A673 (cell line): ENCODE measurements at regions not wholly inside any gene's neighbourhood (a gene's known extent, or its start where the extent isn't known, plus 50 kb on each side); places are given as distances from the start of the nearest gene placed in this dataset.

Experiments
- BruUV-seq: library from RNA; stranded (reverse); fragments of 400-500 nt; replicated peaks from 2 replicates; lab custom pipeline; 2021; lab: Mats Ljungman, UMichigan
- CTCF ChIA-PET: fragments of 300-600 bp; sonication (Branson Sonifier 250); formaldehyde crosslinking; loops from one replicate; lab custom pipeline; 2022; ENCODE audit warnings: antibody characterized with exemption; lab: Charles Lee
- POLR2A ChIA-PET: fragments of 300-600 bp; sonication (Branson Sonifier 250); formaldehyde crosslinking; loops from one replicate; lab custom pipeline; 2022; ENCODE audit warnings: antibody characterized with exemption; ENCODE audit not compliant: low non-redundant PET; lab: Charles Lee
- DNase-seq: peaks from one replicate; pipeline ENCODE4 v3.0.0-alpha.2; 2015; ENCODE audit warnings: low spot score
- H3K27ac ChIP-seq: fragments of 200-600 bp; sonication (generic); 2 replicates; pipeline ENCODE4 v1.5.1; 2016; ENCODE audit warnings: mixed run types, low read depth, mild to moderate bottlenecking, mixed read lengths, antibody characterized with exemption, low read length; ENCODE audit not compliant: poor library complexity, severe bottlenecking
- H3K27me3 ChIP-seq: fragments of 200-600 bp; sonication (generic); replicated peaks from 2 replicates; pipeline ENCODE4 v1.6.1; 2017; ENCODE audit warnings: mixed run types, low read depth, mild to moderate bottlenecking, mixed read lengths, antibody characterized with exemption, low read length; ENCODE audit not compliant: insufficient read depth, poor library complexity
- H3K36me3 ChIP-seq: fragments of 200-600 bp; sonication (generic); 2 replicates; pipeline ENCODE4 v1.6.1; 2016; ENCODE audit warnings: mixed run types, mild to moderate bottlenecking, mixed read lengths, antibody characterized with exemption, low read length; ENCODE audit not compliant: insufficient read depth, poor library complexity, severe bottlenecking
- H3K4me1 ChIP-seq: fragments of 200-600 bp; sonication (generic); 2 replicates; pipeline ENCODE4 v1.6.1; 2017; ENCODE audit warnings: mixed run types, mild to moderate bottlenecking, mixed read lengths, antibody characterized with exemption, low read length; ENCODE audit not compliant: insufficient read depth, poor library complexity, severe bottlenecking
- H3K4me3 ChIP-seq: fragments of 200-600 bp; sonication (generic); 2 replicates; pipeline ENCODE4 v1.5.1; 2016; ENCODE audit warnings: low read depth, mixed run types, mild to moderate bottlenecking, mixed read lengths, low read length; ENCODE audit not compliant: poor library complexity, severe bottlenecking
- H3K9me3 ChIP-seq: fragments of 200-600 bp; sonication (generic); 2 replicates; pipeline ENCODE4 v1.6.1; 2016; ENCODE audit warnings: mixed run types, low read depth, mild to moderate bottlenecking, mixed read lengths, antibody characterized with exemption, low read length; ENCODE audit not compliant: poor library complexity, severe bottlenecking
- EZH2 ChIP-seq: fragments of 200-600 bp; sonication (generic); IDR thresholded peaks from 2 replicates; pipeline ENCODE4 v1.6.1; 2017; ENCODE audit warnings: borderline replicate concordance, low read depth, mild to moderate bottlenecking, mixed read lengths, antibody characterized with exemption, low read length; ENCODE audit not compliant: poor library complexity, severe bottlenecking
- intact Hi-C: fragments of 100-400 bp; cut with micrococcal nuclease; formaldehyde crosslinking; loops from one replicate; pipeline ENCODE4 v1.10.0; 2022; ENCODE audit not compliant: unreplicated experiment
- TF ChIP-seq, protein P1 (sequence below): fragments of 300-800, 200-600 bp; sonication (generic); conservative IDR thresholded peaks from 2 replicates; pipeline ENCODE4 v1.5.1; 2017; ENCODE audit warnings: low read depth, mild to moderate bottlenecking, antibody characterized with exemption, low read length, moderate library complexity, mixed read lengths

DNA sequence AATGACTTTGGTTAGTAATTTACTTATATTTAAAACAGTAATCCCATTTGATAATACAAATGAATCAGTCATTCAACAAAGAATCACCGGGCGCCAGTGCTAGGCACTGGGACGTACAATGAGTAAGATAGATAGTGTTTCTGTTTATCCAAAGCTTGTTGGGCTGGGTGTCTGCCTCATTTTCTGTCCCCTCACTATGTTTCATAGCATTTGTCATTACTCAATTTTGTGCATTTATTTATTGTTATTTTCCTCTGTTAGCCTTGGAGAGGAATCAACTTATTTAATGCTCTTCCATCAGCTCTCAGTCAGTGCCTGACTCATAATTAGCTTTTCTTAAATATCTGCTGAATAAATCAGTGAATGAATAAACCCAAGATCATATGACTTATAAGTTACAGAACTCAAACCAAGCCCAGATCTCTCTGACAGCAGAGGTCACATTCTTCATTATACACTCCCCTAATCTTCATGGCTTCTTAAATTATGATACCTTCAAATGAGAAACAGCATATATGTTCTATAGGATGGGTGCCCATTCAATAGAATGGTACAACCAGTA is 86.2 kb downstream of the TSPAN8 start:
- H3K36me3 ChIP-seq: no peaks in the 10 kb centered on the region
- intact Hi-C loops: no loop called here
- H3K9me3 ChIP-seq: peaks cover 7% of the 10 kb centered on the region
- H3K27ac ChIP-seq: no peak overlapping the region
- peaks cover 9% of the 10 kb centered on the region for H3K4me1 ChIP-seq
- DNase-seq: peak; percentile 14
- BruUV-seq: no TSS peak
- ChIA-PET CTCF (no interaction called here), POLR2A (no interaction called here)
- no peaks in the 10 kb centered on the region for H3K27me3 ChIP-seq
- no peak for TF ChIP-seq EZH2
- TF ChIP-seq, protein P1, sequence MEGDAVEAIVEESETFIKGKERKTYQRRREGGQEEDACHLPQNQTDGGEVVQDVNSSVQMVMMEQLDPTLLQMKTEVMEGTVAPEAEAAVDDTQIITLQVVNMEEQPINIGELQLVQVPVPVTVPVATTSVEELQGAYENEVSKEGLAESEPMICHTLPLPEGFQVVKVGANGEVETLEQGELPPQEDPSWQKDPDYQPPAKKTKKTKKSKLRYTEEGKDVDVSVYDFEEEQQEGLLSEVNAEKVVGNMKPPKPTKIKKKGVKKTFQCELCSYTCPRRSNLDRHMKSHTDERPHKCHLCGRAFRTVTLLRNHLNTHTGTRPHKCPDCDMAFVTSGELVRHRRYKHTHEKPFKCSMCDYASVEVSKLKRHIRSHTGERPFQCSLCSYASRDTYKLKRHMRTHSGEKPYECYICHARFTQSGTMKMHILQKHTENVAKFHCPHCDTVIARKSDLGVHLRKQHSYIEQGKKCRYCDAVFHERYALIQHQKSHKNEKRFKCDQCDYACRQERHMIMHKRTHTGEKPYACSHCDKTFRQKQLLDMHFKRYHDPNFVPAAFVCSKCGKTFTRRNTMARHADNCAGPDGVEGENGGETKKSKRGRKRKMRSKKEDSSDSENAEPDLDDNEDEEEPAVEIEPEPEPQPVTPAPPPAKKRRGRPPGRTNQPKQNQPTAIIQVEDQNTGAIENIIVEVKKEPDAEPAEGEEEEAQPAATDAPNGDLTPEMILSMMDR: no peak
- no peak overlapping the region for H3K4me3 ChIP-seq

DNA sequence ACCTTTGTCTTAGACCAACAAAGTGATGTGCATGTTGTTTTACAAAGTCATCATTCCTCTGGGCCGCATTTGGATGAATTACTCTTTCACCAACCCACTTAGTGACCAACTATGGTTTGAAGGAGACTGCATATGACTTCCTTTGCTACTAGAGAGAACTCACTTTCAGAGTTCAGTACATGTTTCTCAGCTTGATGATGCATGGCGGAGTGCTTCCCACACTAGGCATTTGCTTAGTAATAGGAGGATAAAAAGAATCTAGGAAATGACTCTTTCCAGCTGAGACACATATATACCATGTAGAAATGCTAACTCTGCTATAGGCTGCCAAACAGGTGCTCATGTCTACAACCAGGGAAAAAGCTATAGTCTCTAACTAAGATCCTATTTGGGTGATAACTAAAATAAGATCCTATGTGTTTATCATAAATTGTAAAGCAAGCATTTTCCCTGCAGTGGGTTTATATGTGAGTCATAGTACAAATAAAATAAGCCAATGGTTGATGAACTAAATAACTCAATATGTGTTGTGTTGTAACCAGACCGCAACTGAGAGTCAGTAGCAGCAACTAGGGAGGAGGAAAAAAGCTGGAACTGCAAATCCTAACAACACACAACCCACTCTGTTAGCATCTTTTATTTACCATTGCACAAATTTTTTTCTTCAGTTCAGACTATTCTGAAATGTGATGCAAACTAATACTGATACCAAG is 87.2 kb downstream of the TSPAN8 start:
- TF ChIP-seq EZH2: no peak
- TF ChIP-seq, protein P1: no peak
- no peaks in the 10 kb centered on the region for H3K36me3 ChIP-seq
- H3K4me3 ChIP-seq: no peak overlapping the region
- POLR2A ChIA-PET: no interaction called here
- no peak for DNase-seq
- peaks cover 9% of the 10 kb centered on the region for H3K4me1 ChIP-seq
- intact Hi-C loops: no loop called here
- peaks cover 7% of the 10 kb centered on the region for H3K9me3 ChIP-seq
- no peaks in the 10 kb centered on the region for H3K27me3 ChIP-seq
- CTCF ChIA-PET: no interaction called here
- no TSS peak for BruUV-seq
- no peak overlapping the region for H3K27ac ChIP-seq

DNA sequence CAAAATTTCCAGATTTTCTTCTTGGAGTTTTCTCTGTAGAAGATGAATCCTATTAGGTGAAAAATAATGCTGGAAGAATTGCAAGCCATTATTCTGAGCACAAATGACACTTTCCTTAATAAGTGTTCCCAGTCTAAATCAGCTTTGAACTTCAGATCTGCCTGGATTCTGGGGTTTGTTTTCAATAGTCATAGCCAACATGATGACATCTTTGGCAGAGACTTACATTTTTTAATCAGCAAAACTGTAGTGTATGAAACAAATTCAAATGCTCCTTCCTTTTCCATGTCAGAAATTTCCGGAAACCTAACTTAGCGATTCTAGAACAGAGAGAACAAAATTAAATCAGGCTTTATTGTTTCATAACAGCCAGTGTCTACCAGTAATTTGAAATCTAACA is 88.5 kb downstream of the TSPAN8 start:
- Histone ChIP-seq H3K27me3 (no peaks in the 10 kb centered on the region), H3K9me3 (peaks cover 2% of the 10 kb centered on the region), H3K4me3 (no peak overlapping the region), H3K27ac (no peak overlapping the region), H3K36me3 (no peaks in the 10 kb centered on the region), H3K4me1 (peaks cover 9% of the 10 kb centered on the region)
- no peak for DNase-seq
- intact Hi-C loops: no loop called here
- no peak for TF ChIP-seq EZH2
- TF ChIP-seq, protein P1: no peak
- ChIA-PET POLR2A (no interaction called here), CTCF (no interaction called here)
- no TSS peak for BruUV-seq
